HG02610 (cell line): ENCODE measurements at regions not wholly inside any gene's neighbourhood (a gene's known extent, or its start where the extent isn't known, plus 50 kb on each side); places are given as distances from the start of the nearest gene placed in this dataset.

Source experiments
- ATAC-seq: cut with Tn5 transposase; IDR thresholded peaks from one replicate; pipeline ENCODE4 v1.9.1; 2021; ENCODE audit warnings: mild to moderate bottlenecking, moderate library complexity; ENCODE audit not compliant: unreplicated experiment

DNA sequence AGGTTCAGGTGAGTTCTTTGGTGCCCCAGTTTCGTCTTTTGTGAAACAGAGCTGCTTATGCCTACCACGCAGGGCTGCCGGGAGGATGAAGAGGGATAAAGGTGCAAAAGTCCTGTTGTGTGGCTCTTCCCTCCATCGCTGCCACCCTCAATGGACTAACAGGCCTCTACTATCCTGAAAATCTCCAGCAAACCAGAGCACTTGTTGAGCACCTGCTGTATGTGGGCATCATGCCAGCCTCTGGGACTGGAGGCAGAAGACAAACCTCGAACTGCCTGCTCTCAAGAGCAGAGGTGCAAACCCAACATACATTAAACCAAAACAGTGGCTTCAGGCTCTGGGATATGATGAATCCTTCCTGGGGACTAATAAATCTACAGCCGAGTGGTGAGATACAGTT, 174.1 kb downstream of the ACTL8 start:
- no peak for ATAC-seq

DNA sequence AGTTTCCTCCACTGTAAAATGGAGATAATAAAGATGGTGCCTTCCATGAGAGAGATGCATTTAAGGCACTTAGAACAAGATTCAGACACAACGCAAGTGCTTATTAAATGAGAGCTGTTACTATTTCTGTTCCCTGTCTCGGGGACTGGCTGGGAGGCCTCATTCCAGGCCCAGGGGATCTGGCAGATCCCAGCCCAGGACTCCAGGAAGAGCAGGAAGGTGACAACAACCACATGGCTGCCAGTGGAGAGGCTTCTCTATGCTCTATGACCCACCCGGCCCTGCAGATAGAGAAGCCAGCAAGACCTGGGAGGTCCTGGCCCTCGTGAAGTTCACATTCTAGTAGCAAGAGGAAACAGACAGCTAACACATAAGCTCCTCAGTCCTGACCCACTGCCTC, 175.5 kb downstream of the ACTL8 start:
- no peak for ATAC-seq

DNA sequence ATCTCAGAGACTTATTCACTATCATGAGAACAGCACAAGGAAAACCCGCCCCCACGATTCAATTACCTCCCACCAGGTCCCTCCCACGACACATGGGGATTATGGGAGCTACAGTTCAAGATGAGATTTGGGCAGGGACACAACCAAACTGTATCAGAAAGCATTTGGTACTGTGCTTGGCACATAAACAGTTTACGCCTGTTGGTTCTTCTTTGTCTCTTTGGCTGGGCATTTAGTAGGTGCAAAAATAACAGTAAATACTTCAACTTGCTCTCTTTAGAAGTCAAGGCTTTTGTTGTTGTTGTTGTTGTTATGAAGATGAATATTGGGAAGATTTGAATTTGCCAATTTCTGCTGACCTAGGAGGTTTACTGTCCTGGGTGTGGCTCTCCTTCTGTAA, 175.4 kb upstream of the IGSF21 start:
- ATAC-seq = no peak

DNA sequence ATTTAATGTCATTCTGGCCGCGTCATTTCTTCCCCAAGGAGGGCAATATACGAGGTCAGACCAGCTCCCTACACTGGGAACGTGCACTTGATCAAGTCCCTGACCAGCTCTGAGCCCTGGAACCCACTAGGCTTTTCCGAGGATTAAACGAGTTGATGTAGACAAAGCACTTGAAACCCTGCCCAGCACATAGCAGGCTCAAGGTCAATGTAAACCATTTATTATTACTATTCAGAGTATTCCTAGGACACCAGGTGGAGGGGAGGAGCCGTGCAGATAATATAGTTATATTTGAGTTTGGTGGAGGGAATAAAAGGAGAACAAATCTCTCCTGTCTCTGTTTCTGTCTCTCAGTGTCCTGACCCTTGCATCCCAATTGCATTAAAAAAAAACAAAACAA, 174.1 kb upstream of the IGSF21 start:
- ATAC-seq = no peak

DNA sequence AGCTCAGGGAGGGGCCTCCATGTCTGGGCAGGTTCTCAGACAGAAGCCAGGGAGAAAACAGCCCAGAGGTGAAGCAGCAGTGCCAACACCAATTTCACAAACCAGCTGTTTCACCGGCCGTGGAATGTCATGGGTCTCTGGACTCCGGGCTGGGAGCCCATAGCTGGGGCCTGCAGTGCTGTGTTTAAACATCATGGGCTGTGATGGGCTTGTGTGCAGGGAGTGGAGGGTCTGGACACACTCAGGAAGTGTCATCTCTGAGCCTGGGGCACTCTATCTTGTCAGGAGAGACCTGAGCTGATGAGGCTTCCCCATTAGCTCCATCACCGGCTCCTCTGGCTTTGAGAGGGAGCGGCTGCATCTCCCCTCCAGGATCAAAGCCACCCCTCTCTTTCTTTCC, 173.6 kb upstream of the IGSF21 start:
- no peak for ATAC-seq

DNA sequence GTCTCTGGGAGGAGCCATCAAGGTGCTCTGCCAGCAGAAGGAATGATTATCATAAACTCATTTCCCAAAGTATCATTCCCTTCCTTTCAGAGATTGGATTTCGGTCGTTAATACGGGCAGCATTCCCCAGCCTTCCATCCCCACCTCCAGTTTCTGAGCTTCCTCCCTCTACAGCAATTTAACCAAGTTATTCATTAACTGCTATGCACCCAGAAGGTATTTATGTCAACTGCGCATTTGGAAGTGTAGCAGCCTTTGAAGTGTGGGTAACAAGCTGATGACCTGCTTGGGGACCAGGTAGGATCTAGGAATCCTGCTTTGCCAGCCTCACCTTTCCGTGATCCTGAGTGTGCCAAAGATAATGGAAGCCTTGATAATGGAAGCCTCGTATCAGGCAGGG, 172.4 kb upstream of the IGSF21 start:
- ATAC-seq = no peak

DNA sequence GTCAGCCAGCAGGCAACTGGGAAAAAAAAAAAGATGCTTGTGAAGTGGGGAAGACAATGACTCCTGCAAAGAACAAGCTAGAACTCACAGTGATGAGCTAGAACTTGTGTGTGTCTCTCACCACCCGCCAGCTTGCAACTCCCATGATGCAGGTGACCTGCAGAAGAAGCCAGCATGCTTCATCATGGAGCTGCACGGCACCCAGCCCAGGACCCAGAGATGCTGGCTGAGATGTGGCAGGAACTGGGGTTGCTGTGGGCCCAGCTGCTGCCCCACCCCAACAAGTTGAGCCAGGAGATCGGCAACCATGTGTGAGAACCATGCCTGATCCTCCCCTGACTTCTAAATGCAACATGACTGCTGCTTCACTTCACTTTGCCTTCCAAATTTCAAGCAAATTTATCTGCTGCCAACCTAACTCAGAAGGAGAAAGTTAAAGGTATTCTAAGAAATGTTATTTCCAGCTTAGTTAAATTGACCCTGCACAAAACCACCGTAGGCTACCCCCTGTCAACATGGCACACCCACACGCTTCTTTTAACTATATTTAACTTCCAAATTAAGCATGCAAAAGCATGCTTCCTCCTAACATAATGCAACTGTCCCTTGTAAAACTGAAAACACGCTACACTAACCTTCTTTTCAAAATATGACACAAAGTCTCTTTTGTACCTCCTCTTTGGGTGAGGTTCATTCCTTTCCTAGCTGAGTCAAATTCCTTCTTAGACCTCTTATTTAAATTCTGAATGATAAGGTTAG, 166.0 kb upstream of the IGSF21 start:
- ATAC-seq = no peak

DNA sequence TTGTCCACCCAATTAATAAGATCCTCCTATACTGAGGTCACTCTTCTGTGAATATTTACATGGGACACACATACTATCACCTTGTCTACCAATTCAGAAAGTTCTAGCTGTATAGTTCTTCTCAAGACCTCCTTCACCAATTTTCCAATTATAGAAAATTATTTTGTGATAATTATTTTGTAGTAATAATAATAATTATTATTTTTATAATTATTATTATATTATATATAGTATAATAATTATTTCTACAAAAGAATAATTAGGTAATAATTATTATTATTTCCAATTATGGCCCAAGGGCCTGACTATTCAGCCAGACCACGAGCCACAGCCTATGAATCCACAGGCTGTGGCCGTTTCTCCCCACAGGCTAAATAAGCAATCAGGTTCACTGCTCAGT, 164.1 kb upstream of the IGSF21 start:
- no peak for ATAC-seq

DNA sequence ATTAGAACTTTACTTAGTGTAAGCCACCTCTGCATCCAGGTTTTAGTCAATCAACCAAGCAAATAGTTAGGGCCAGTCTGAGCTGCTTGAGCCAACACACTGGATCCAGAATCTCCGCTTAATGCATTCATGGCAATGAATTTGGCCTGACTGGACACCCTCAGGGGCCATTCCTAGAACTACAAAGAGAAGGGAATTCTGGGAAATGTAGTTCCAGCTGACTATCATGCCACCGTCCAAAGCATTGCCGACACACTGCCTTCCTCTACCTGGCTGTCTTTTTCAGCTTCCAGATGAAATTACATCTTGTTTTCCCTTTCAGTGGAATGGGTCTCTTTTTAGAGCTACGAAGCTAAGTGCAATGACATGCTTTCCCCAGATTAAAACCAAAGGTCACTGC, 163.0 kb upstream of the IGSF21 start:
- ATAC-seq = no peak

DNA sequence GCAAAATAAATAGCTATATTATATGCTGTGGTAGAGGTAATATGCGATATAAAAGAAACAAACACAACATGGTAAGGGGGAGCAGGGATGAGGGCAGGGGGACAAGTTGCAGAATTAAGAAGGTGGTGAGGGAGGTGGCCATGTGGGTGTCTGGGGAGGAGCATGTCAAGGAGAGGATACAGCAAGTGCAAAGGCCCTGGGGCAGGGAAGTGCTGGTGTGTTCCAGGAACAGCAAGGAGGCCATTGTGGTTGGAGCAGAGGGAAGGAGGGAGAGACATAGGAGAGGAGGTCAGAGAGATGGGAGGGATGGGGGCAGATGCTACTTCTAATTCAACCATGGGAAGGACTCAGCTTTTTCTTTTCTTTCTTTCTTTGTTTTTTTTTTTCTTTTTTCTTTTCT, 161.2 kb upstream of the IGSF21 start:
- no peak for ATAC-seq

DNA sequence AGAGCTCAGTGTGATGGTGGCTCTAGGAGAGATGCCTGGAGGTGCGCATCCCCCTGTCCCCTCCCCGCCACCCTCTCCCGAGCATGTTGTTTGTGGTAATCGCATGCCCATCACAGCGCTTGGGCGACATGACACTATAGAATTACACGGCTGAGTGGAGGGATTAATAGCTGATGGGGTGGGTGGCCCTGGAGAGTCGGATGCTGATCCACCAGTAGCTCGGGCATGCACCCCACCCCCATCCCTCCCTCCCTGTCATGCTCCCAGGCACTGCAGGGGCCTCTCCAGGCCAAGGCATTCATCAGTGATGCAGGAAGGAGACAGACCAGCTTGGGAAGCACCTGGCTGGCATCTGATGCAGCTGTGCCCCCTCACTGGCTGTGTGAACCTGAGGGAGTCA, 159.0 kb upstream of the IGSF21 start:
- no peak for ATAC-seq

DNA sequence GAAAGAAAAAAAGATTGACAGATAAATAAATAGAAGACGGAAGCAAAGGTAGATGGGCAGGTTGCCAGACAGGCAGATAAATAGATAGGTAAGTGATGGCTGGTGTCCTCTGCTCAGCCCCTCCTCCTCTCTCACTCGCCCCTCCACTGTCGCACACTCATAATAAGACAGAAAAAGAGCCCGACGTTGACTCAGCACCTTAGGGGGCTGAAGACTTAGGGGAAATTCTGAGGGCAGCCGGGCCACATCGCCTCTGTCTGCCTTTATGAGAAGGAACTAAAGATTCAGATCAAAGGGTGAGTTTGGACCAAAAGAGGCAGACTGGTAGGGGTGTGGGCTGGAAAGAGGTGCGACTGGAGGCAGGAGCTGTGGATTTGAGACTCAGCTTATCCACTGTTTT, 158.1 kb upstream of the IGSF21 start:
- ATAC-seq = no peak

DNA sequence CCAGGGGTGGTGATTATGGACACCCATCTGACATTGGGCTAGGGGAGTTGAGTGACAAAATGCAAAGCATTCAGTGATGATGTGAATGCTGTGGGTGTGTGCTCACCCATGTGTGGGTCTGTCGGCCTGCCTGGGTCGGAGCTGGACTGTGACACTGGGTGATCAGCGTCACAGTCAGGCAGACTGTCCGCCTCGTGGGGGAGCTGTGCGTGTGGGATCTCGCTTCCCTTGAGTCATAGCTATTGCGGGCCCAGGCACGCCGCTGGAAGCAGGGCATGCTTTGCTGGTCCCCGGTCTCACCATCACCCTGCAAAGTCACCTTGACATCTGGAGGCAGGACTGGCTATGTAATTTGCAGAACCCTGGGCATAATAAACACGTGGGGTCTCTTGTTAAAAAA, 156.9 kb upstream of the IGSF21 start:
- no peak for ATAC-seq

DNA sequence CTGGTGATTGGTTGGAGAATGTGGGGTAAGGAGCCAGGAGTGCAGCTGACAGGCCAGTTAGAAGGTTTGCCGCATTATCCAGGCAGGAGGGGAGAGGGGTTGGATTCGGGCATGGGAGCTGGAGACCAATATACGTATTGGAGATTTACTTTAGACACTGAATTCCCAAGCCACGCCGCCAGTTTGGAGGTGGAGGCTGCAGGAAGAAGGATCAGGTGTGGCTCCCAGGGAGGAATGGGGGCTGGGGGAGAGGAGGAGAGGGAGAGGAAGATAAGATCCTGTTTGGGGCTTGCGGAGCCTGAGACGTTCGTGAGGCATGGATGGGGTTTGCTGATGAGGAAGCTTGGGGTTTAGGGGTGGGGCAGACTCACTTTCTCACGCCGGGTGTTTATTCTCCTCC, 155.1 kb upstream of the IGSF21 start:
- ATAC-seq = no peak

DNA sequence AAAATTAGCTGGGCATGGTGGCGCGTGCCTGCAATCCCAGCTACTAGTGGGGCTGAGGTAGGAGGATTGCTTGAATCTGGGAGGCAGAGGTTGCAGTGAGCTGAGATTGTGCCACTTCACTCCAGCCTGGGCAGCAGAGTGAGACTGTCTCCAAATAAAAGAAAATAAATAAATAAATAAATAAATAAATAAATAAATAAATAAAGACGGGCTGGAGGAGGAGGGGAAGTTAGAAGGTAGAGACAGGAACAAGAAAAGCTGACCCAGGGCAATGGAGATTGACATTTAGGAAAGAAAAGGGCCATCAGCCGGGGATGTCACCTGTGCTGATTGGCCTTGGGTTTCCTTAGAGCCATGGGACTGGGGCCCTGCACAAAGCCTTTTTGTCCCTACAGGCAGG, 153.7 kb upstream of the IGSF21 start:
- no peak for ATAC-seq

DNA sequence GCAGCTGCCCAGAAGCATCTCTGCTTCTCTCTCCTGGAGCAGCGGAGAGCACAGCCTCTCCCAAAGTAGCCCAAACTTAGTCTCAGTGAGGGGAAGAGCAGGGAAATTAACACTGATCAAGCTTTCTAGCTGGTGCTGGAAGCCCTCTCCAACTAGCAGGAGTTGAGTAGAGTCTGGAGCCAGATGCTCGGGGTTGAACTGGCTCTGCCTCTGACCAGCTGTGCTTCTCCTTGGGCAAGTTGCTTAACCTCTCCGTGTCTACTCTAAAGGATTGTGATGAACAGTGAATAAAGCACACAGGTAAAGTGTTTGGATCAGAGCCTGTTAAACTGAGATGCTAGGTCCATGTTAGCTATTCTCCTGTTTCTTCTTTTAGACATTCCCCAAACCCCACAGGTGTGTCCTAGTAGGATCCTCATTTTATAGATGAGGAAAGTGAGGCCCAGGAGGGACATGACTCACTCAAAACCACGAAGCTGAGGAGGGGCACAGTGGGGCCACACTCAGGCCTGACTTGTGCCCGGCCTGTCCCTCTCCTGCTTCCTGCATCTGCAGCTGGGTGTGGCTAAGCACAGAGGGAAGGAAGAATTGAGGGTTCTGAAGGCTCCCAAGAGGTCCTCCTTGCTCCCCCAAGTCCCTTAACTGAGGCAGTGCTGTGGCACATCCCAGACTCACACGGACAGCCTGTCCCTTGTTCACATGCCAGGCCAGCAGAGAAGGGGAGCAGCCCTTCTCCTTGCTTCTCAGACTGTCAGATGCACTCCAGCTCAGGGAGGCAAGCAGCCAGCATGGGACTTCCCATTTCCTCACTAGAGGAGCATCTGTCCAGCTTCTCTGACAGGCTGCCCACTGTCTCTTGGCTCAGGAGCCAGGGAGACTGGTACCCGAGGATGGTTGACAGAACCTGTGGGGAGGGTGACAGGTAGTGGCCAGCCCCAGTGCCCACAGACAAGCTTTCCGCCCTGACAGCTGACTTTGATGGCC, 152.0 kb upstream of the IGSF21 start:
- ATAC-seq = no peak

DNA sequence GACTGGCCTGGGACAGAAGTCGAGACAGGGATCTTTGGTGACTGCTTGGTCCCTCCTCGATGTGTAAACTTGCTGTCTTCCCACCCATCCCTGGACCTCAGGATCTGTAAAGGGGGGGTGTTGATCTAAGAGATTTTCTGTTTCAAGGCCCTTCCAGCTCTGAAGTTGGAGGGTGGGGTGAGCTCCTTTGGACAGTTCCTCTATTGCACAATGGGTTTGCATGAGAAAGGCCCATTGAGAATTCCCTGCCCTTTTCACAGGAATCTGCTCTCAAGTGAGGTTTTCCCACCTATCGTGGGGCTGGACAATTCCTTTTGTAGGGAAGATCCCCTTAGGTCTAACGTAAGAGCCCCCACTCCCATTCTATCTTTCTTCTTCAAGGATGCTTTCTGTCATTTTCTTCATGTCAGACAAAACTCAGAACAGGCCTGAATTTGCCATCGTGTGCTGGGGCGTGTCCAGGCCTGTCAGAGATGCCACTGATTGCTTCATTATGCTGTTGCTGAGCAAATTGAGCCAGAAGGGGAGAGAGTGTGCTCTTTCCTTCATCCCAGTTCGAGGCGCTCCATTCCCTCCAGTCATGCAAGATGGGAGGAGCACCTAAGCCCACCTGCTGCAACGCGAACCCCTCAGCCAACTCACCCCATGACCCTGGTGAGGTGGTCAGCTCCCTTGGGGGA, 149.9 kb upstream of the IGSF21 start:
- ATAC-seq = no peak

DNA sequence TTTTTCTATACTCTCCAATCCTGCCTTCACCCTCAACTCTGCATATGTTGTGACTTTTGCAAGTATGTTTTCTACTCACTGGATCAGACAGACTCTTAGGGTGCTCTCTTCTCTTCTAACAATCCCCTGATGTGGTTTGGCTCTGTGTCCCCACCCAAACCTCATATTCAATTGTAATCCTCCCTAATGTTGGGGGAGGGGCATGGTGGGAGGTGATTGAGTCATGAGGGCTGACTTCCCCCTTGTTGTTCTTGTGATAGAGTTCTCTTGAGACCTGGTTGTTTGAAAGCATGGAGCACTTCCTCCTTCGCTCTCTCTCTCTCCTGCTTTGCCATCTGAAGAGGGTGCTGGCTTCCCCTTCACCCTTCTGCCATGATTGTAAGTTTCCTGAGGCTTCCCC, 148.9 kb upstream of the IGSF21 start:
- ATAC-seq = no peak

DNA sequence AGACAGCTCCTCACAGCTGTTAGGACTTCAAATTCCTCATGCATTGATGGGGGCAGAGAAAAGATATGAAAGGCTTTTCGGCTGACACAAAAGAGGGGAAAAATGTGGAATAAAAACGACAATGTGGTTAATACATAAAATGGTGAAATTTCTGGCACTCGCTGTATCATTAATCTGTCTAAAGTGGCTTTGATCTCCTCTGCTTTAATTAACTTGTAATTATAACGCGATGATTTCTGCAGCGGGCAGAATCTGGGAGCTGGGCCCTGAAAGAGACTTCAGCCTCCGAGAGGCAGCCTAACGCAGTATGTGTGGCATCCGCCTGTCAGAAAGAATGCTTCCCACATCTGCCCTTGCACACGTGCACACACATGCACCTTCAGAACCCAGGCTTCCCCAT, 144.1 kb upstream of the IGSF21 start:
- no peak for ATAC-seq

DNA sequence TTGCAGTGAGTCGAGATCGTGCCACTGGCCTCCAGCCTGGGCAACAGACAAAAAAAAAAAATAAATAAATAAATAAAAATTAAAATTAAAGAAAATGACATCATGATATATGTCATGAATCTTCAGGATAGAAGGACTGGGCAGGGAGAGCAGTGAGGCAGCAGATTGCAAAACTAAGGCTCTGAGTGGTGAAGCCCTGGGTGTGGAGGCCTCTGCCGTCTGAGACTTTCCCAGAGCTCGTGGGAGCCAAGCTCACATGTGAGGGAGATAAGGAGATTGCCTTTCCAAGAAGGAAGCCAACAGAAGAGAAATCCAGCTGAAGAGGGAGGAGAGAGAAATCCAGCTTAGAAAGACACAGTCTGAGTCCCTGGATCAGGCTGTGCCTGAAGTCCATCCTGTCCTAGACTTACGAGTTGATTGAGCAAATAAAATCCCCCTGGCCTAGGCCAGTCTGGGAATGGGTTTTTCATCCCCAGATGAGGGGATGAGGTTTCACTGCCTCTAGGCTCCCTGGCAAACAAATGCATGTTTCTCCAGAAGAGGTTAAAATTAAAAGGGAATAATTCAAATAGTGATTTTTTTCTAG, 142.0 kb upstream of the IGSF21 start:
- no peak for ATAC-seq

DNA sequence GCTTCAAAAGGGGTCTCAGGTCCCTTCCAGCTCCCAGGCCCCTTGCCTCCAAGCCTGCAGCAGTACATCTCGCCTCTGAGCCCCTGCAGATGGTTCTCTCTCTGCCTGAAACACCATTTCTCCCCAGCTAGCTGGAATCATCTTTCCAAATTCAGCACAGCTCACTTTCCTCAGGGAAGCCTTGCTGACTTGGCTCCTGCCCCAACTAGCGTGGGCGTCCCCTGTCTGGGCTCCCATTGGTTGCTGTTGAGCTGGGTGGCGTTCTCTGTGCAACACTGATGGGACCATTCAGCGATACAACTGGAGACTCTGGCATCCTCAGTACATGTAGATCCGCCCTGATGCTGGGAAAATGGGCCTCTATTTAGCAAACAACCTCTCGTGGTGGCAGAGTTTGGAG, 141.3 kb upstream of the IGSF21 start:
- ATAC-seq = no peak
